Esophagus muscularis mucosa (tissue), 4 donors: ENCODE measurements at regions not wholly inside any gene's neighbourhood (a gene's known extent, or its start where the extent isn't known, plus 50 kb on each side); places are given as distances from the start of the nearest gene placed in this dataset.

ENCODE experiments used
- DNase-seq: peaks from one replicate; pipeline ENCODE4 v3.0.0-alpha.2; 2017; ENCODE audit errors: extremely low spot score
- H3K27ac ChIP-seq, 4 donors: fragments of 200-600 bp; sonication (generic); replicated peaks in 1 of 4; 1 replicate in 3 of 4; 2 replicates in 1 of 4; pipeline ENCODE4 v1.5.1; 2016 to 2019; ENCODE audit warnings: mild to moderate bottlenecking in 1 of 4
- H3K27me3 ChIP-seq, 4 donors: fragments of 200-600 bp; sonication (generic); one replicate each; pipeline versions ENCODE4 v1.5.1 to v1.6.0; 2016 to 2019
- H3K36me3 ChIP-seq, 4 donors: fragments of 200-600 bp; sonication (generic); one replicate each; pipeline ENCODE4 v1.5.1; 2016 to 2019
- H3K4me1 ChIP-seq, 4 donors: fragments of 200-600 bp; sonication (generic); one replicate each; pipeline ENCODE4 v1.5.1; 2016 to 2019
- H3K4me3 ChIP-seq, 4 donors: fragments of 200-600 bp; sonication (generic); 1 replicate in 2 of 4; 2 replicates in 2 of 4; pipeline ENCODE4 v1.5.1; 2016 to 2019; ENCODE audit warnings: mild to moderate bottlenecking in 4 of 4, moderate library complexity in 1 of 4
- H3K9me3 ChIP-seq, 4 donors: fragments of 200-600 bp; sonication (generic); 1 replicate in 3 of 4; 2 replicates in 1 of 4; pipeline ENCODE4 v1.5.1; 2016 to 2019
- EP300 ChIP-seq: sonication (generic); formaldehyde crosslinking; IDR thresholded peaks from one replicate; pipeline ENCODE4 v1.6.1; 2017; ENCODE audit warnings: antibody characterized with exemption
- POLR2A ChIP-seq: fragments of 450-650 bp; IDR thresholded peaks from one replicate; pipeline ENCODE4 v1.6.1; 2017; ENCODE audit warnings: antibody characterized with exemption, moderate library complexity, mild to moderate bottlenecking, low read depth
- POLR2AphosphoS5 ChIP-seq, 2 donors: sonication (generic); formaldehyde crosslinking; IDR thresholded peaks; one replicate each; pipeline ENCODE4 v1.6.1; 2017; ENCODE audit warnings: antibody characterized with exemption in 2 of 2
- WGBS: methylation state at CpG from one replicate; pipeline ENCODE4 v1.1.5; 2018; 5-methylcytosine and 5-hydroxymethylcytosine counted together
- intact Hi-C: fragments of 100-400 bp; cut with DNase I; formaldehyde crosslinking; loops from one replicate; pipeline ENCODE4 v1.15.1; 2023
- TF ChIP-seq, protein P1 (sequence below), 3 experiments: fragments of 200-600 bp in 2 of 3; fragments of 450-650 bp in 1 of 3; sonication (generic) in 2 of 3; IDR thresholded peaks; one replicate each; pipeline ENCODE4 v1.5.1; 2017 to 2019; ENCODE audit warnings: antibody characterized with exemption in 3 of 3, mild to moderate bottlenecking in 2 of 3, moderate library complexity in 1 of 3

DNA sequence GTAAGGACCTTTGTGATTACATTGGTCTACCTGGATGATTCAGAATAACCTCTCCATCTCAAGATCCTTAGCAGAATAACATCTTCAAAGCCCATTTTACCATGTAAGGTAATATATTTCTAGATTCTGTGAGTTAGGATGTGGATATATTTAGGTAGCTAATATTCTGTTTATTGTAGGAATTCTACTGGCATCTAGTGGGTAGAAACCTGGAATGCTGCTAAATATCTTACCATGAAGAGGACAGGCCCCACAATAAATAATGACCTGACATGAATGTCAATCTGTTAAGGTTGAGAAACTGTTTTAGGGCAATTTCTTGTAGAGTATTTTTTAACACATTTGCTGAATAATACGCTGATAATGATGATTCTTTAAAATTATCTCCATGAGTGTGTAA, 426.8 kb downstream of the MAN2A1 start:
- intact Hi-C loops, result no loop called here
- Histone ChIP-seq H3K27ac (no peak overlapping the region), H3K36me3 (no peaks in the 10 kb centered on the region), H3K27me3 (no peaks in the 10 kb centered on the region), H3K4me3 (no peak overlapping the region), H3K9me3 (peaks cover 0 to 21% (median 16%) of the 10 kb centered on the region in 4 donors), H3K4me1 (no peaks in the 10 kb centered on the region)
- 95% methylated on average over 1 of the region's 1 CpG for WGBS
- TF ChIP-seq, protein P1, sequence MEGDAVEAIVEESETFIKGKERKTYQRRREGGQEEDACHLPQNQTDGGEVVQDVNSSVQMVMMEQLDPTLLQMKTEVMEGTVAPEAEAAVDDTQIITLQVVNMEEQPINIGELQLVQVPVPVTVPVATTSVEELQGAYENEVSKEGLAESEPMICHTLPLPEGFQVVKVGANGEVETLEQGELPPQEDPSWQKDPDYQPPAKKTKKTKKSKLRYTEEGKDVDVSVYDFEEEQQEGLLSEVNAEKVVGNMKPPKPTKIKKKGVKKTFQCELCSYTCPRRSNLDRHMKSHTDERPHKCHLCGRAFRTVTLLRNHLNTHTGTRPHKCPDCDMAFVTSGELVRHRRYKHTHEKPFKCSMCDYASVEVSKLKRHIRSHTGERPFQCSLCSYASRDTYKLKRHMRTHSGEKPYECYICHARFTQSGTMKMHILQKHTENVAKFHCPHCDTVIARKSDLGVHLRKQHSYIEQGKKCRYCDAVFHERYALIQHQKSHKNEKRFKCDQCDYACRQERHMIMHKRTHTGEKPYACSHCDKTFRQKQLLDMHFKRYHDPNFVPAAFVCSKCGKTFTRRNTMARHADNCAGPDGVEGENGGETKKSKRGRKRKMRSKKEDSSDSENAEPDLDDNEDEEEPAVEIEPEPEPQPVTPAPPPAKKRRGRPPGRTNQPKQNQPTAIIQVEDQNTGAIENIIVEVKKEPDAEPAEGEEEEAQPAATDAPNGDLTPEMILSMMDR (IDR thresholded peaks at IDR 0.05), result no peak
- no peak for TF ChIP-seq POLR2AphosphoS5 (IDR thresholded peaks at IDR 0.05)
- no peak for TF ChIP-seq POLR2A
- TF ChIP-seq EP300, result no peak
- no peak for DNase-seq

DNA sequence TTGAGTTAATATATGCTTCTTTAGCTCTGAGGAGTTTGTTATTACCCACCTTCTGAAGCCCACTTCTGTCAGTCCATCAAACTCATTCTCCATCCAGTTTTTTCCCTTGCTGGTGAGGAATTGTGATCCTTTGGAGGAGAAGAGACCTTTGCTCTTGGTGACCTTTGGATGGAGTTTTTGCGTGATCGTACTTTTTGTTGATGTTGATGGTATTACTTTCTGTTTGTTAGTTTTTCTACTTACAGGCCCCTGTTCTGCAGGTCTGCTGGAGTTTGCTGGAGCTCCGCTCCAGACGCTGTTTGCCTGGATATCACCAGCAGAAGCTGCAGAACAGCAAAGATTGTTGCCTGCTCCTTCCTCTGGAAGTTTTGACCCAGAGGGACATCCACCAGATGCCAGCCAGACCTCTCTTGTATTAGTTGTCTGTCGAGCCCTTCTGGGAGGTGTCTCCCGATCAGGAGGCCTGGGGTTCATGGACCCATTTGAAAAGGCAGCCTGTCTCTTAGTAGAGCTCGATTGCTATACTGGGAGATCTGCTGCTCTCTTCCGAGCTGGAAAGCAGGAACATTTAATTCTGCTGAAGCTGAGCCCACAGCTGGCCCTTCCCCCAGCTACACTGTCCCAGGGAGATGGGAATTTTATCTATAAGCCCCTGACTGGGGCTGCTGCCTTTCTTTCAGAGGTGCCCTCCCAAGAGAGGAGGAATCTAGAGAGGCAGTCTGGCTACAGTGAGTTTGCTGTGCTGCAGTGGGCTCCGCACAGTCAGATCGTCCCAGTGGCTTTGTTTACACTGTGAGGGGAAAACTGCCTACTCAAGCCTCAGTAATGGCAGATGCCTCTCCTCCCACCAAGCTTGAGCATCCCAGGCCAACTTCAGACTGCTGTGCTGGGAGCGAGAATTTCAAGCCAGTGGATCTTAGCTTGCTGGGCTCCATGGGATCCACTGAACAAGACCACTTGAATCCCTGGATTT, 445.5 kb downstream of the MAN2A1 start:
- 75% methylated on average over 9 of the region's 11 CpGs for WGBS
- TF ChIP-seq, protein P1 (IDR thresholded peaks at IDR 0.05), result no peak
- TF ChIP-seq POLR2AphosphoS5 (IDR thresholded peaks at IDR 0.05) (no peak), EP300 (no peak), POLR2A (no peak)
- H3K4me1 ChIP-seq, result no peaks in the 10 kb centered on the region
- no peaks in the 10 kb centered on the region for H3K27me3 ChIP-seq
- H3K36me3 ChIP-seq, result no peaks in the 10 kb centered on the region
- peaks cover 0 to 30% (median 12%) of the 10 kb centered on the region in 4 donors for H3K9me3 ChIP-seq
- H3K4me3 ChIP-seq, result no peak overlapping the region
- DNase-seq, result no peak
- H3K27ac ChIP-seq, result no peak overlapping the region
- intact Hi-C loops, result no loop called here

DNA sequence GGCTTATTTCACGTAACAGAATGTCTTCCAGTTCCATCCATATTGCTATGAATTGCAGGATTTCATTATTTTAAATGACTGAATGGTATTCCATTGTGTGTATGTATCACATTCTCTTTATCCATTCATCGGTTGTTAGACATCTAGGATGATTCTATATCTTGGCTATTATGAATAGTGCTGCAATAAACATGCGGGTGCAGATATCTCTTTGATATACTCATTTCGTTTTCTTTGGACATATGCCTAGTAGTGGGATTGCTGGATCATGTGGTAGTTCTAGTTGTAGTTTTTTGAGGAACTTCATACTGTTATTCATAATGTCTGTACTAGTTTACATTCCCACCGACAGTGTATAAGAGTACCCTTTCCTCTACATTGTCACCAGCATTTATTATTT, 460.5 kb downstream of the MAN2A1 start:
- WGBS, result 58% methylated on average over 5 of the region's 5 CpGs
- TF ChIP-seq POLR2A (no peak), EP300 (no peak), POLR2AphosphoS5 (IDR thresholded peaks at IDR 0.05) (no peak)
- TF ChIP-seq, protein P1 (IDR thresholded peaks at IDR 0.05), result no peak
- DNase-seq, result no peak
- H3K9me3 ChIP-seq, result no peaks in the 10 kb centered on the region
- no peak overlapping the region for H3K4me3 ChIP-seq
- no peaks in the 10 kb centered on the region for H3K27me3 ChIP-seq
- intact Hi-C loops, result no loop called here
- H3K4me1 ChIP-seq, result no peaks in the 10 kb centered on the region
- H3K36me3 ChIP-seq, result no peaks in the 10 kb centered on the region
- no peak overlapping the region for H3K27ac ChIP-seq

DNA sequence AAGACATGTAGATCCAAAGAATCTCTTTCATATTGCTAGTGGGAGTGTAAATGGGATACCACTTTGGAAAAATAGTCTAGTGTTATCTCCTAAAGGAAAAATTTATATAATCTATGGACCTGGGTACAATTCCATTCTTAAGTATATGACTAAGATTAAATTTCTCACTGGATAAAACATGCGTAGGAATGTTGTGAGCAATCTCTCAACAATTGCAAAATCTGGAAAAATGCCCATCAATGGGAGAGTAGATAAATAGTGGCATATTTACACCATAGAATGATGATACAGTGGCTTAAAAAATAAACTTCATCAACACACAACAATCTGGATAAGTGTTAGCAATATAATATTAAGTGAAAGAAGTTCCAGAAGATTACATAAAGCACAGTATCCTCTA, 469.5 kb downstream of the MAN2A1 start:
- no peaks in the 10 kb centered on the region for H3K9me3 ChIP-seq
- no peaks in the 10 kb centered on the region for H3K27me3 ChIP-seq
- no peak overlapping the region for H3K4me3 ChIP-seq
- DNase-seq, result no peak
- TF ChIP-seq POLR2A, result no peak
- TF ChIP-seq, protein P1 (IDR thresholded peaks at IDR 0.05), result no peak
- TF ChIP-seq EP300, result no peak
- no peak for TF ChIP-seq POLR2AphosphoS5 (IDR thresholded peaks at IDR 0.05)
- H3K4me1 ChIP-seq, result no peaks in the 10 kb centered on the region
- no peak overlapping the region for H3K27ac ChIP-seq
- H3K36me3 ChIP-seq, result no peaks in the 10 kb centered on the region
- intact Hi-C loops, result no loop called here
- WGBS, result 68% methylated on average over 1 of the region's 1 CpG
